HG03439 (cell line): ENCODE measurements at regions not wholly inside any gene's neighbourhood (a gene's known extent, or its start where the extent isn't known, plus 50 kb on each side); places are given as distances from the start of the nearest gene placed in this dataset.
A peak's percentile ranks its signal among the peaks of the same experiment; 100 is the strongest.

Experiments
- ATAC-seq: cut with Tn5 transposase; IDR thresholded peaks from one replicate; pipeline ENCODE4 v1.9.1; 2021; ENCODE audit warnings: mild to moderate bottlenecking, moderate library complexity; ENCODE audit not compliant: unreplicated experiment

GRCh38 chr10:83647526-83647925 lies 491.8 kb upstream of the GHITM start:
- no peak for ATAC-seq

- no peak for ATAC-seq
Observed at GRCh38 chr10:83648201-83648600, 491.1 kb upstream of the GHITM start.

DNA sequence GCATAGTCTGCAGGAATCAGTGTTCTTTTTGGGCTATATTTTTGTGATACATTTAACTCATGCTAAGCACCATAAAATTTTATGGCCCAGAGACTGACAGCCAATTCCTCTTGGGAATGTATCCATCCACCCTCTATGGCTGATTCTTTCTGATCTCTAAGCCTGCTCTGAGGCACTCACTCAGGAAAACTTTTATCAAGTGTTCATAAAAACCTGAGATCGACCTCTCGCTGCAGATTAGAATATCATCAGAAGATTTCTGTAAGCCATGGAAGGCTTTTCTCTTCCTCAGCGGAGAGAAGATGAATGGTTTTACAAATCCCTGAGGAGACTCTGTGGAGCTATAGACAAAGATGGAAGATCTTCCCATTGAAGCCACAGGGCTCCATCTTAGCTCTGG lies 489.8 kb upstream of the GHITM start:
- no peak for ATAC-seq

GRCh38 chr10:83654689-83655088 lies 484.6 kb upstream of the GHITM start:
- no peak for ATAC-seq

- no peak for ATAC-seq
Observed at GRCh38 chr10:83656924-83657323, 482.4 kb upstream of the GHITM start.

DNA sequence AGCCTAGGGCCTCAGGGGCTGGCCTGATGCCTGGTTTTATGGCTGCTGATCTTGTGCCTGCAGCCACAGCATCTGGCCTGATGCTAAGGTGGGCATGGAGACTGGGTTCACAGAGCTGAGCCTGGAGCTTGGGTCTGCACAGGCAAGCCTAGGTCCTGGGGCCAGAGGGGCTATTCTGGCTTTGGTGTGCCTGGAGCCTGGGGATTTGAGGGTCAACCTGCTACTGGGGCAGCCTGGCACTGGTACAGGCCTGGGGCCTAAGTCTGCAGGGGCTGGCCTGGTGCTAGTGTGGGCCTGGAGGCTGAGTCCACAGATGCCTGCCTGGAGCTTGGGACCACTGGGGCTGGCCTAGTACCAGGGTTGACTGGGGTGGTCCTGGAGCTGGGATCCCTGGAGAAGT lies 481.8 kb upstream of the GHITM start:
- no peak for ATAC-seq

DNA sequence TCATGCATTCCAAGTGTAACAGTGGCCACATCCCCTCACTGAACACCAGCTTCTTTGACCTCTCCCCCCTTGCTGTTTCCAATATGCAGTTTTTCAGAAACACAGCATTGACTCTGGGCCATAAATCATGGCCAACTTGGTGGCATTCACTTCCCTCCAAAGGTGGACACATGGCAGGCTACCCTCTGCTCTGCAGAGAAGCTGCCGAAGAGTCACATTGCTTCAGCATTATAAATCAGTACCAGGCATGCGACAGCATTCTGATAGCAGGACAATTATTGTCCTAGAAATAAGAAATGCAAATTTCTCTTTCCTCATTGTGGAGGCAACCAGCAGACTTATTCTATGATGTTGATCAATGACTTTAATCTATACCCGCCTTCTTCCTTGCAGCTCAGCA lies 475.4 kb upstream of the GHITM start:
- no peak for ATAC-seq

DNA sequence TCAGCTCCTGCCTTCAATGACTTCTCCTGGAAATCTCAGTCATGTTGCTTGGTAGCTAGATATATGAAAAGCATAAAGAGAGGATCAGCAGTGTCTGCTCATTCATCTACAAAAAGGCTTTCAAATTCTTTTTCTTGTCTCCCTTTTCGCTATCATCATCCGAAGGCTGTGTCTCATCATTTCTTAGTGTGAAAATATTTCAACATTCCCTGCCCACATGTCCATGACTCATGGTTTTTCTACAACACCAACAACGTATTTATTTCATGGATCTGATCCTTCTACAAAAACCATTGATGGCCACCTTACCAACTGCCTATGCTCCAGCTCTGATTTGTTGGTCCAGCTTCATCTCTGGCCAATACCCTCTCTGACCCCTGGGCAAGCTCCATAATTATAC lies 472.5 kb upstream of the GHITM start:
- no peak for ATAC-seq

- no peak for ATAC-seq
Observed at GRCh38 chr10:83667594-83667993, 471.7 kb upstream of the GHITM start.

DNA sequence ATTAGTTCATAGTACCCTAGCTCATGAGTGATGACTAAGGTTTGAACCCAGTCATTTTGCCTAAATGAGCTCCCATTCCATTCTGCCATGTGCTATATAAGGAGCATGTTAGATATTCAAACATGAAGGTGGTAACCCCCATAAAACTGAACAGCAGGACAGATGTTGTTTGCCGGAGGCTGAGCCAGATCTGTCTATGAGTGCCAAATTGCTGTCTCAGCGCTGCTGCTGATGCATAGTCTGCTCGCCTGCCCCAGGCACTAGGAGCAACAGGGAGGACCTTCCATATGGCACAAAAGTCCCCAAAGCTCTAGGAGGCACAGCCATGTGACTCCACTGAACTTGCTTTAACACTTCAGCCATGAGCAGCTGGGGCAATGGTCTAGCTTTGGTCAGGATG lies 466.0 kb upstream of the GHITM start:
- no peak for ATAC-seq

- no peak for ATAC-seq
Observed at GRCh38 chr10:83677795-83678194, 461.5 kb upstream of the GHITM start.

- ATAC-seq: no peak
Observed at GRCh38 chr10:83678850-83679249, 460.5 kb upstream of the GHITM start.

DNA sequence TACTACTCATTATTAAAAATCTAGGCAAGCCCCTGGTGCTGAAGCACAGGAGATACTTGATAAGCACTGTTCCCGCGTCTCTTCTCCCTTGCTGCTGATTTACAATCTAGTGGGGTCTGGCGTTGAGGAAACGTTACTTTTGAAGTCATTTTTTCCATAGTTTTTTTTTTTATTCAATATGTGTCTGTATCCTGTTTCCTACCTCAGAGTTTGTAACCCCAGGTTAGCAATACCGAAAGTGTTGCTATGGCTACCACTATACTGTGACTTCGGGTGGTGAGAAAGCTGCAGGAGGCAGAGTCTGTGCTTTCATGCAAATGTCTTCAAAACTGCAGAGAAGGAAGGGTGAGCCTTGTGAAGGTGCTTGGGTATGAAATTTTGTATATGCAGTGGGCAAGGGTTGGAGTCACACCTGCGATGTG lies 458.8 kb upstream of the GHITM start:
- peak; percentile 99 for ATAC-seq

DNA sequence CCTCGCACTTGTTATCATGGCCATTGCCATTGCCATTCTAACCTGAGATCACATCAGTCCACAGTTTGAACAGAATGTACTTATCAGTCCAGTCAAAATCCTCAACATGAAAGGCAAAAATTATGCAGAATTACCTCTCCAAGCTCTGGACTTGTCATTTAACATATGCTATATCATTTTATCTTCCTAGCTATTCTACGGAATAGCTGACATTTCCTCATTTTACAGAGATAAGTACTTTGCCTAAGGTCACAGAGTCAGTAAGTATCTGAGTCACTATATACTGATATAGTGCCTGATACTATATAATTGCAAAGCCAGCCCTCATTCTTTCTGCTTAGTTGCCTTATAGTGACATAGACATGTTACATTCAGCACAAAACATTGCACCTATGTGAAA lies 456.9 kb upstream of the GHITM start:
- no peak for ATAC-seq

DNA sequence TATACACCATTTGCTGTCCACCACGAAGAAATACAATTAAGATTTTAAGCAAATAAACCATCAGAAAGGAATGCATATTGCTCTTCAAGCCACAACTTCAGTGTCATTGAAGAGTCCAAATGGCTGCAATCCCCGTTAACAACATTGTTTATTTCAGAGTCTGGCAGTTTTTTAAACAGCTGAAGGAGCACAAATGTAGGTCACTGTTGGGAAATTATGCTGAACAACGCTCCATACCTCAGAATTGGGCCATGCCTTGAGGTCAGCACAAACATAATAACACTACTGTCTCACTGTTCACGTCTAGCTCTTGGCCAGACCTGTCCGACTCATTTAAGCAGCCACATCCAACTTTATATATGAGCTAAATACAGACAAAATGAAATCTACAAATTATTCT lies 453.9 kb upstream of the GHITM start:
- no peak for ATAC-seq

GRCh38 chr10:83691791-83692596 lies 447.3 kb upstream of the GHITM start:
- ATAC-seq: no peak

- no peak for ATAC-seq
Observed at GRCh38 chr10:83698899-83699298, 440.4 kb upstream of the GHITM start.

- no peak for ATAC-seq
Observed at GRCh38 chr10:83701799-83702198, 437.5 kb upstream of the GHITM start.

DNA sequence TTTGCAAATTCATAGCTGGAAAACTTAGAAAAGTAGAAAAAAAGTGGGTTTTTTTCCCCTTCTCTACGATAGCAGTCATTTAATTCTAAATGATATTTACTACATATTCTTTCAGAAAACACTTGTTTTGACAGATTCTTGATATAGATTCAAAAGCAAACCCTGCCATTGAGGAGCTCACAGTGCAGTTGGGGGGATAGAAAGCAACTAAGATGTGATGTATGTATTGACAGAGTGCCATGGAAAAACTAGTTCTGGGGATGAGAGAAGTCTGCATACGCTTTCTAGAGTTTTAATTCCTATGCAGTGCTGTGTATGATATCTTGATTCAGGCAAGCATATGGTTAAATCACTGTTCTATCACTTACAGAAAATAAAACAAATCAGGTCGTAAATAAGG lies 436.6 kb upstream of the GHITM start:
- ATAC-seq: no peak

GRCh38 chr10:83706120-83706519 lies 433.2 kb upstream of the GHITM start:
- no peak for ATAC-seq

GRCh38 chr10:83706952-83707582 lies 432.2 kb upstream of the GHITM start:
- no peak for ATAC-seq

GRCh38 chr10:83713423-83713822 lies 425.9 kb upstream of the GHITM start:
- ATAC-seq: no peak

- ATAC-seq: no peak
Observed at GRCh38 chr10:83723080-83723479, 416.2 kb upstream of the GHITM start.
